ENCODE measurements at regions not wholly inside any gene's neighbourhood (a gene's known extent, or its start where the extent isn't known, plus 50 kb on each side); places are given as distances from the start of the nearest gene placed in this dataset.

- no peak for DNase-seq (ENCODE audit: low read depth in 2 of 2)
Measured at GRCh38 chr2:62447411-62447810, 58.6 kb downstream of the TMEM17 start.

- no peak for DNase-seq (ENCODE audit: low read depth in 2 of 2)
Measured at GRCh38 chr2:62446491-62446890, 59.5 kb downstream of the TMEM17 start.

- no peak for DNase-seq (ENCODE audit: low read depth in 2 of 2)
Measured at GRCh38 chr2:62443886-62444285, 62.1 kb downstream of the TMEM17 start.

GRCh38 chr2:62443471-62443870 is 62.5 kb downstream of the TMEM17 start:
- DNase-seq (ENCODE audit: low read depth in 2 of 2): no peak

GRCh38 chr2:62441824-62442223 is 64.2 kb downstream of the TMEM17 start:
- DNase-seq (ENCODE audit: low read depth in 2 of 2): no peak

GRCh38 chr2:62441421-62441820 is 64.6 kb downstream of the TMEM17 start:
- no peak for DNase-seq (ENCODE audit: low read depth in 2 of 2)

- DNase-seq (ENCODE audit: low read depth in 2 of 2): no peak
Measured at GRCh38 chr2:62440281-62440946, 65.6 kb downstream of the TMEM17 start.

GRCh38 chr2:62439425-62439824 is 66.6 kb downstream of the TMEM17 start:
- DNase-seq (ENCODE audit: low read depth in 2 of 2): no peak

GRCh38 chr2:62437785-62438184 is 68.2 kb downstream of the TMEM17 start:
- no peak for DNase-seq (ENCODE audit: low read depth in 2 of 2)

GRCh38 chr2:62435720-62436119 is 70.3 kb downstream of the TMEM17 start:
- no peak for DNase-seq (ENCODE audit: low read depth in 2 of 2)

- DNase-seq (ENCODE audit: low read depth in 2 of 2): no peak
Measured at GRCh38 chr2:62432407-62432806, 73.6 kb downstream of the TMEM17 start.

GRCh38 chr2:62431512-62431911 is 74.5 kb downstream of the TMEM17 start:
- DNase-seq (ENCODE audit: low read depth in 2 of 2): no peak

- DNase-seq (ENCODE audit: low read depth in 2 of 2): no peak
Measured at GRCh38 chr2:62430146-62430545, 75.8 kb downstream of the TMEM17 start.

GRCh38 chr2:62427146-62427545 is 78.8 kb downstream of the TMEM17 start:
- DNase-seq (ENCODE audit: low read depth in 2 of 2): no peak

GRCh38 chr2:62426154-62426912 is 79.7 kb downstream of the TMEM17 start:
- no peak for DNase-seq (ENCODE audit: low read depth in 2 of 2)

GRCh38 chr2:62425684-62426083 is 80.3 kb downstream of the TMEM17 start:
- no peak for DNase-seq (ENCODE audit: low read depth in 2 of 2)

GRCh38 chr2:62424899-62425298 is 81.1 kb downstream of the TMEM17 start:
- DNase-seq (ENCODE audit: low read depth in 2 of 2): no peak

GRCh38 chr2:62423883-62424458 is 82.0 kb downstream of the TMEM17 start:
- DNase-seq (ENCODE audit: low read depth in 2 of 2): no peak

GRCh38 chr2:62423235-62423634 is 82.8 kb downstream of the TMEM17 start:
- DNase-seq (ENCODE audit: low read depth in 2 of 2): no peak

- DNase-seq (ENCODE audit: low read depth in 2 of 2): no peak
Measured at GRCh38 chr2:62415518-62415917, 90.5 kb downstream of the TMEM17 start.

GRCh38 chr2:62415019-62415431 is 91.0 kb downstream of the TMEM17 start:
- no peak for DNase-seq (ENCODE audit: low read depth in 2 of 2)

- no peak for DNase-seq (ENCODE audit: low read depth in 2 of 2)
Measured at GRCh38 chr2:62413116-62413663, 92.8 kb downstream of the TMEM17 start.

- no peak for DNase-seq (ENCODE audit: low read depth in 2 of 2)
Measured at GRCh38 chr2:62412347-62412742, 93.7 kb downstream of the TMEM17 start.

Data from stimulated activated CD8-positive, alpha-beta memory T cell treated with anti-CD3 and anti-CD28 coated beads, Interleukin-7, amount 100 ng/mL, for 4 hours (primary cell).